Keratinocyte (primary cell): ENCODE measurements at regions not wholly inside any gene's neighbourhood (a gene's known extent, or its start where the extent isn't known, plus 50 kb on each side); places are given as distances from the start of the nearest gene placed in this dataset.

ENCODE experiments used
- EZH2 ChIP-seq: IDR thresholded peaks from one replicate; pipeline ENCODE4 v1.6.1; 2012; ENCODE audit warnings: inconsistent platforms, mild to moderate bottlenecking, low read length, moderate library complexity
- TF ChIP-seq, protein P1 (sequence below), 3 experiments: IDR thresholded peaks in 1 of 3; conservative IDR thresholded peaks in 1 of 3; optimal IDR thresholded peaks in 1 of 3; 2 replicates in 2 of 3; 3 replicates in 1 of 3; pipeline versions ENCODE3 to v1.5.1; 2011; ENCODE audit warnings: low read length in 3 of 3, mild to moderate bottlenecking in 3 of 3, moderate library complexity in 2 of 3, control low read depth in 1 of 3, inconsistent platforms in 1 of 3; ENCODE audit not compliant: insufficient read depth in 2 of 3; ENCODE audit errors: extremely low read depth in 1 of 3

DNA sequence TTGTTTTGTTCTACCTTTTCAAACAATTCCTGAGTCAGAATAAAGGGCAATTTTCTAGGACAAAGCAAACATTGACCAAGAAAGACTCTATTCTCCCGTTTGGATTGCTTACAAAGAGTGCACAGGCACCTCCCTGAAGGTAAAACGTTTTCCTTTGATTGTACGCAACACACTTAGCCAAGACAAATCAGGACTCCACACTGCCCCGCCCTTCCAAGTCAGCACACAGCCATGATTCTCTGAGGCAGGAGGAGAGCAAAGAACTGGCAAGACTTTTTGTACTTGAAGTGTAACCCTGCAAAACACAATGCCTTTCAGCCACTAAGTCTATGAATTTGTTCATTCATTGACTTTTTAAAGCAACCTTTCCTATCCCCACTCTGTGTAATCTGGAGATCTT lies 85.0 kb upstream of the FAM180A start:
- TF ChIP-seq, protein P1, sequence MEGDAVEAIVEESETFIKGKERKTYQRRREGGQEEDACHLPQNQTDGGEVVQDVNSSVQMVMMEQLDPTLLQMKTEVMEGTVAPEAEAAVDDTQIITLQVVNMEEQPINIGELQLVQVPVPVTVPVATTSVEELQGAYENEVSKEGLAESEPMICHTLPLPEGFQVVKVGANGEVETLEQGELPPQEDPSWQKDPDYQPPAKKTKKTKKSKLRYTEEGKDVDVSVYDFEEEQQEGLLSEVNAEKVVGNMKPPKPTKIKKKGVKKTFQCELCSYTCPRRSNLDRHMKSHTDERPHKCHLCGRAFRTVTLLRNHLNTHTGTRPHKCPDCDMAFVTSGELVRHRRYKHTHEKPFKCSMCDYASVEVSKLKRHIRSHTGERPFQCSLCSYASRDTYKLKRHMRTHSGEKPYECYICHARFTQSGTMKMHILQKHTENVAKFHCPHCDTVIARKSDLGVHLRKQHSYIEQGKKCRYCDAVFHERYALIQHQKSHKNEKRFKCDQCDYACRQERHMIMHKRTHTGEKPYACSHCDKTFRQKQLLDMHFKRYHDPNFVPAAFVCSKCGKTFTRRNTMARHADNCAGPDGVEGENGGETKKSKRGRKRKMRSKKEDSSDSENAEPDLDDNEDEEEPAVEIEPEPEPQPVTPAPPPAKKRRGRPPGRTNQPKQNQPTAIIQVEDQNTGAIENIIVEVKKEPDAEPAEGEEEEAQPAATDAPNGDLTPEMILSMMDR (optimal IDR thresholded peaks at IDR 0.05 in 1 of 3, IDR thresholded peaks at IDR 0.05 in 1 of 3, conservative IDR thresholded peaks at IDR 0.05 in 1 of 3; ENCODE audit: extremely low read depth in 1 of 3, insufficient read depth in 2 of 3, low read length in 3 of 3) = no peak
- TF ChIP-seq EZH2 = no peak
